IPS DF 6.9 (cell line): ENCODE measurements at regions not wholly inside any gene's neighbourhood (a gene's known extent, or its start where the extent isn't known, plus 50 kb on each side); places are given as distances from the start of the nearest gene placed in this dataset.

Experiments used
- DNase-seq: peaks from one replicate; pipeline ENCODE4 v3.0.0-alpha.2; 2013; ENCODE audit warnings: low read depth, low spot score
- H3K27ac ChIP-seq: one replicate; pipeline ENCODE4 v1.5.1; 2013; ENCODE audit warnings: low read length, control low read depth
- H3K27me3 ChIP-seq: 2 replicates; pipeline ENCODE4 v1.6.1; 2013; ENCODE audit warnings: mild to moderate bottlenecking, low read length; ENCODE audit not compliant: control insufficient read depth, insufficient read depth
- H3K36me3 ChIP-seq: 2 replicates; pipeline ENCODE4 v1.6.1; 2013; ENCODE audit warnings: low read length; ENCODE audit not compliant: control insufficient read depth, insufficient read depth
- H3K4me1 ChIP-seq: 2 replicates; pipeline ENCODE4 v1.6.1; 2013; ENCODE audit warnings: low read length; ENCODE audit not compliant: control insufficient read depth, insufficient read depth
- H3K4me3 ChIP-seq: 2 replicates; pipeline ENCODE4 v1.5.1; 2013; ENCODE audit warnings: mild to moderate bottlenecking, low read length
- H3K9me3 ChIP-seq: 2 replicates; pipeline ENCODE4 v1.6.1; 2013; ENCODE audit warnings: low read length, inconsistent platforms; ENCODE audit not compliant: control insufficient read depth, insufficient read depth
- WGBS: extraction: QIAGEN DNeasy Blood & Tissue Kit; methylation state at CpG from one replicate; pipeline ENCODE4 v1.1.7; 2013; ENCODE audit warnings: mixed read lengths, missing lambda C conversion rate; ENCODE audit not compliant: insufficient read length, insufficient coverage; 5-methylcytosine and 5-hydroxymethylcytosine counted together

DNA sequence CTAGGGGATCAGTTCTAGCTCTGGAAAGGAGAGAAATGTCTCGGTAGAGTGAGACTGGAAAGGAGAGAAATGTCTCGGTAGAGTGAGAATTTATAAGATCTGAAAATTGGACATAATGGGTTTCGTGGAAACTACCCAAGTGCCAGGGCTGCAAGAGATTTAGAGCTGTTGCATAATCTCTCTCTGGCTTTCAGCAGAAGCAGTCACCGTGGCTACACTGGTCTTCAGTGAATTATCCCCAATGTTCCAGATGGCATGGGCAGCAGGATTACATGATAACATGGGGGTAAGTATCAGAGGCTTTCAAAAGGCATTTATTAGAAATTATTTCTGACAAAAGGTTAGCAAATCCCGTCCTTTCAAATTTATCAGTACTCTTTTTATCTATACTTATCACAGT lies 435.5 kb downstream of the NKX6-1 start:
- WGBS = no CpG with 5 or more reads among the region's 5 CpGs
- H3K27ac ChIP-seq = no peak overlapping the region
- no peak overlapping the region for H3K4me3 ChIP-seq
- no peaks in the 10 kb centered on the region for H3K36me3 ChIP-seq
- DNase-seq = no peak
- no peaks in the 10 kb centered on the region for H3K4me1 ChIP-seq
- H3K9me3 ChIP-seq = no peaks in the 10 kb centered on the region
- no peaks in the 10 kb centered on the region for H3K27me3 ChIP-seq

DNA sequence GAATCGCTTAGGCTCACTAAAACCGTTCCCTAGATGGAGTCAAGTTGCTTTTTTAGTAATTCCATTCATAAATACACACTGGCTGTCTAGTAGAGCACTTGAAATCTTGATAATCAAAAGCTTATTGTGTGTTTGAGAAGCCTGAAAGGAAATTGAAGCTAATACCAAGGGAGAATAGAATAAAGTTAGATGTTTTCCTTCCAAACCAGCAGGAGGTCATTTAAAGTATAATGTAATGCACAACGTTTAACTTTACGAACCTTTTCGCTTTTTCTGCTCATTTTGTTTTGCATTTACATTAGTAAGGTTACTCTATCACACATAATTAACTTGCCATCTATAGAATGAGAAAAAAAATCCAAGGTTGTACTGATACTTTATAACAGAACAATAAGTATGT lies 440.9 kb downstream of the NKX6-1 start:
- no peaks in the 10 kb centered on the region for H3K36me3 ChIP-seq
- no peak for DNase-seq
- no peak overlapping the region for H3K4me3 ChIP-seq
- H3K27ac ChIP-seq = no peak overlapping the region
- WGBS = no CpG with 5 or more reads among the region's 5 CpGs
- no peaks in the 10 kb centered on the region for H3K27me3 ChIP-seq
- H3K4me1 ChIP-seq = no peaks in the 10 kb centered on the region
- no peaks in the 10 kb centered on the region for H3K9me3 ChIP-seq

DNA sequence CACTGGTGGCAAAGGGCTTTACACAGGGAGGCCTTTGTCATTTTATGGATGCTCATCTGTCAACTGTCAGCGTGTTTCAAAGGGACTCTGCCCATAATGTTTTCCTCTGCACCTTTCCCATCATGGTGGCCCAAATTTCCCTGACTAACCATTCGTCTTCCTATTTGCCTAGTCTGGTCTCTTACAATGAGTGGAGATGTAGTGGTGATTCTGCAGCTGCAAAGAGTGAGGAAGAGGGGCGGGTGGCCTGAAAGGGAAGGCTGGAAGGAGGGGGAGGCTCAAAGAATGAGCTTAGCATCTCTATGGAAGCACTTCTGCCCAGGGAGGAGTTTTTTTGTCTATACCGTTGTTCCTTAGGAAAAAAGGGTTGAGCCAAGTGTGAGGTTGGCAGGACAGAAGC lies 447.5 kb downstream of the NKX6-1 start:
- Histone ChIP-seq H3K4me3 (no peak overlapping the region), H3K27me3 (no peaks in the 10 kb centered on the region), H3K36me3 (no peaks in the 10 kb centered on the region), H3K9me3 (no peaks in the 10 kb centered on the region), H3K4me1 (0 out of 2 replicates have a peak, but pooled peaks cover 1% of the 10 kb centered on the region), H3K27ac (no peak overlapping the region)
- DNase-seq = no peak
- no CpG with 5 or more reads among the region's 4 CpGs for WGBS

DNA sequence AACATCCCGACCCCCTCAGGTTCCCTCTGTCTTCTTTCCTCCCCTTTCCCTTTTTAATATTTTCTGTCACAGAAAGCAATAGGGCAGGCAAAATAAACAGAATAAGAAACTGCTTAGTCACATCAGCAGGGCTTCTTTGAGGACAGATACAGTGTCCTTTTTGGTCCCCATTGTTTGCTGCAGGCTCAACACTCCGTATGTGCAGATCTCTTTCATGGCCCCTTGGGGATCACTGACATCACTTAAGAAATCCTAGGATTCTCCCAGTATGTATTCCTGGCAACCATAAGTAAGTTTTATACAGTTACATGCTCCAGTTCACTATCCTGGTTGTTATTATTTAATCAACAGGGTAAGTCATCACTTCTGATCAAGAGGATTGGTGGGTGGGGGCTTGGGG lies 448.0 kb downstream of the NKX6-1 start:
- no CpG with 5 or more reads among the region's 2 CpGs for WGBS
- Histone ChIP-seq H3K27me3 (no peaks in the 10 kb centered on the region), H3K9me3 (no peaks in the 10 kb centered on the region), H3K27ac (no peak overlapping the region), H3K36me3 (no peaks in the 10 kb centered on the region), H3K4me1 (0 out of 2 replicates have a peak, but pooled peaks cover 1% of the 10 kb centered on the region), H3K4me3 (no peak overlapping the region)
- no peak for DNase-seq

DNA sequence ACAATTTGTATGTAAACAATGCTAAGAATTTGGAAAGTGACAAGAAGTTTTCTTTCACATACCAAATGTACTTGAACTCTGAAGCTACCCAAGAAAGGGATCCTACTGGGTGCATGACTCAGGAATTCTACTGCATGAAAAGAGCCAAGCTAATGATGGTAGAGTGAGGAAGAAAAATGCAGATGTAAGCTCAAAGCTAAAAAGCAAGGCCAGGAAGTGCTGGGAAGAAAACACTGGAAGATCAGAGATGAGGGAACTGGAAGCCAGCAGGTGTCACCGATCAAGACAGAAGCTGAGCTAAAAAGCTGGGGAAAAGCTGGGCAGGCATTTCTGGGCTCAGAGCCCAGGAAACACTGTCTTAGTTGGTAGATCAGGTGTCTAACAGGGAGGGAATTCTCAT lies 449.1 kb downstream of the NKX6-1 start:
- H3K27me3 ChIP-seq = no peaks in the 10 kb centered on the region
- WGBS = no CpG with 5 or more reads among the region's 1 CpG
- peak; percentile 78 for DNase-seq
- H3K9me3 ChIP-seq = no peaks in the 10 kb centered on the region
- no peak overlapping the region for H3K27ac ChIP-seq
- no peaks in the 10 kb centered on the region for H3K36me3 ChIP-seq
- H3K4me1 ChIP-seq = 0 out of 2 replicates have a peak, but pooled peaks cover 1% of the 10 kb centered on the region
- no peak overlapping the region for H3K4me3 ChIP-seq

DNA sequence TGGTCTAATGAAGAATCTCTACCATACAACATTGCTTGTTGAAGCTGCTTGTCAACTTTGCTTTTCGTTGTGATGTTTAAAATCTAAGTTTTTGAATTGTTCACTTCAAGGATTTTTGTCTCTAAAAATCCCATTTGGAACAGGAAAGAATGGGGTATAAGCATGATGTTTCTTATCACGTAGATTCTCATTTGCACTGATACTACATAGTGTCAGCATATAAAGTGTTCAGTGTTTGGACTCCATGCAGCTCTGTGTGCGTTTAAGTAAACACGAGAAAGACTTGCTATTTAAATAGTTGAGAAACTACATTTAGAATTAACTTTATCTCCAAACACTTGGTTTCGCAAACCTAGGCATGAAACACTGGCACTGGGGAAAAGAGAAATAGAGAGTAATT lies 452.5 kb downstream of the NKX6-1 start:
- Histone ChIP-seq H3K27ac (no peak overlapping the region), H3K4me1 (no peaks in the 10 kb centered on the region), H3K9me3 (no peaks in the 10 kb centered on the region), H3K36me3 (no peaks in the 10 kb centered on the region), H3K4me3 (no peak overlapping the region), H3K27me3 (no peaks in the 10 kb centered on the region)
- WGBS = no CpG with 5 or more reads among the region's 5 CpGs
- DNase-seq = no peak

DNA sequence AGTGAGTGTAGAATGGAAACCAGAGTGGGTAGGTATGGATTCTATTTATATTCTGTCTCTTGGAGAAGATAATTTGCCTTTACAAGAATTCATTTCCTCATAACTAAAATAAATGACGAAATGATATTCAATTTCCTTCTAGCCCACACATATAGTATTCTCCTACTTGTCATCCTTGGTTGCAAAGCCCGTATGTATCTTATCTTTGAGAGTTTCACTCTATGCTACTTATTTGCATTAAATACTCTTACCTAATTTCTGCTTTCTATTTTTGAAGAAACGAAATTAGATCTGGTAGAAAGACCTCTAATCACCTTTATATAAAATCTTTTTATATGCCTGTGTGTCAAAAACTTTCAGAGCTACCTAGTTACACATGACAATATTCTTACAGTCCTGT lies 457.7 kb downstream of the NKX6-1 start:
- Histone ChIP-seq H3K27me3 (no peaks in the 10 kb centered on the region), H3K36me3 (no peaks in the 10 kb centered on the region), H3K9me3 (no peaks in the 10 kb centered on the region), H3K27ac (no peak overlapping the region), H3K4me3 (no peak overlapping the region), H3K4me1 (no peaks in the 10 kb centered on the region)
- DNase-seq = no peak
- WGBS = no CpG with 5 or more reads among the region's 3 CpGs

DNA sequence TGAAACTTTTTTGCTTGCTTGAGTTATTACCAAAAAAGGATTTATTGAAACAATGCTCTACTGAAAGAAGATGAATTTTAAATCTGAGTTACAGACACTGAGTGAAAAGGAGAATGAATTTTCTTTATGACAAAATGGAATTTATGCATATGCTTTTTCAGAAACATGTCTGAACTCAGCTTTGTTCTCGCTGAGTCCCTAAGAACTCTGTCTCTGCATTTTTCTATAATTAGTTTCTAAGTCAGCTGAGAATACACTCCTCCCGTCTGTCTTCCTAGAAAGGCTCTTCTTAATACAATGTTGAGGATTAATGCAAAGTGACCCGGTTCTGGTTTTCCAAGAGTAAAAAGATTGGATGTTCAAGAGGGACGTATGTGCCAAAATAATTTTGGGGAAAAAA lies 463.5 kb downstream of the NKX6-1 start:
- Histone ChIP-seq H3K9me3 (no peaks in the 10 kb centered on the region), H3K4me1 (no peaks in the 10 kb centered on the region), H3K27me3 (no peaks in the 10 kb centered on the region; the same call in 1 of the 2 replicates), H3K36me3 (no peaks in the 10 kb centered on the region), H3K27ac (no peak overlapping the region), H3K4me3 (no peak overlapping the region)
- DNase-seq = no peak
- no CpG with 5 or more reads among the region's 4 CpGs for WGBS

DNA sequence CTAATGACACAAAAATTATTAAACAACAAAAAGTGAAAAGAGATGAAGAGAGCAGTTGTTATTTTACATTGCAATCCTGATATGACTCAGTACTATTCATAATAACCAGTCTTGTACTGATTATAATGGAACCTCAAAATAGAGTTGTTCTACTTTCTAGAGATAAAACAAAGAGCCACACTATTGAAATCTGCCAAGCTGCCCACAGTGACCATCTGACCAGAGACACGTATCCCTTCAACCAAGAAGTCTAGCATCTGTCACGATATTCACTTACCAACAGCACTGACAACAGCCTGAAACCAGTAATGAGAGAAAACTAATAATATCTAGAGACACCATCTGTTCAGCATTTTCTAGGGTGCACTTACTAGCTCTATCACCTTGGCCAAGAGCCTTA lies 466.7 kb downstream of the NKX6-1 start:
- Histone ChIP-seq H3K4me3 (no peak overlapping the region), H3K4me1 (no peaks in the 10 kb centered on the region), H3K9me3 (no peaks in the 10 kb centered on the region), H3K27me3 (no peaks in the 10 kb centered on the region; the same call in 1 of the 2 replicates), H3K27ac (no peak overlapping the region), H3K36me3 (no peaks in the 10 kb centered on the region)
- no peak for DNase-seq
- no CpG with 5 or more reads among the region's 2 CpGs for WGBS

DNA sequence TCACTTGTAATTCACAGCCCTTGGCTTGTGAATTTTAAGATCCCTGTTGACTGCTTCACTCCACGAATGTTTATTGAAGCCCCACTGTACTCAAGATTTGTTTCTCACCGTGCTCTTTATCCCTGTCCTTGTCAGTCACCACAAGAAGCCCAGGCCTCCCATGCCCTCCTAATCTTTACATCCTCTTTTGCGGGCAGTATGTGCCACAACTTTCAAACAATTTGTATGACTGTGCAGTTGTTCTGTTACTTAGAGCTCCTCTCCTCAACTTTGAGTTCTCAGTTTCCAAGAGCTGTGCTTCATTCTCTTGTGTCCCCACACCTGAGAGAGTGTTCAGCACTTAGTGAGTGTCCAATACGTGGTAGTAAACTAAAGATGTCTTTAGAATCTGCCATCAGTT lies 467.7 kb downstream of the NKX6-1 start:
- no CpG with 5 or more reads among the region's 4 CpGs for WGBS
- no peak overlapping the region for H3K27ac ChIP-seq
- no peak for DNase-seq
- no peaks in the 10 kb centered on the region for H3K36me3 ChIP-seq
- no peaks in the 10 kb centered on the region; the same call in 1 of the 2 replicates for H3K27me3 ChIP-seq
- H3K9me3 ChIP-seq = no peaks in the 10 kb centered on the region
- no peak overlapping the region for H3K4me3 ChIP-seq
- H3K4me1 ChIP-seq = no peaks in the 10 kb centered on the region

DNA sequence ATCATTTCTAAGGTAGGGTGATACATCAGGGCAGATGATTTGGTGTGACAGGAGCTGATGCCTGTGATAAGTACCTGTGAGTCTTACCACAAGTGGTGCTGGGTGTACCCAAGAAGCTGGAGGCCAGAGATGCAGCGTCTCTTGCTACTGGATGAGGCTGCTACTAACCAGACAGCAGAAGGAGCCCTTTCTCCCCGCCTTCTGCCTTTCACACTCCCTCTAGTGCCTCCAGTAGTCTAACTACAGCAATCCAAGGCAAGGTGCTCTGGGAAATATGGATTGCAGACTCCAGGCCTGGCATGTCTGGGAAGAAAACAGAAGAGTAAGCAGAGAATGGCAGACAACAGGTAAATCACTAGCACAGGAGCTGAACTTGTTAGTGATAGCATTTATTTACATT lies 470.8 kb downstream of the NKX6-1 start:
- WGBS = no CpG with 5 or more reads among the region's 2 CpGs

More for the DNA sequence above, 470.8 kb downstream of the NKX6-1 start:
- DNase-seq = no peak
- Histone ChIP-seq H3K27ac (no peak overlapping the region), H3K4me3 (no peak overlapping the region), H3K4me1 (no peaks in the 10 kb centered on the region), H3K9me3 (no peaks in the 10 kb centered on the region), H3K27me3 (no peaks in the 10 kb centered on the region), H3K36me3 (no peaks in the 10 kb centered on the region)
